Spleen (tissue), 7 donors: ENCODE measurements at regions not wholly inside any gene's neighbourhood (a gene's known extent, or its start where the extent isn't known, plus 50 kb on each side); places are given as distances from the start of the nearest gene placed in this dataset.

Experiments
- CTCF ChIP-seq, 11 experiments: fragments of 200-600 bp in 7 of 11; fragments of 450-650 bp in 4 of 11; sonication (generic) in 4 of 11; IDR thresholded peaks in 8 of 11; conservative IDR thresholded peaks in 3 of 11; 1 replicate in 7 of 11; 2 replicates in 4 of 11; pipeline versions ENCODE4 v1.4.0 to v1.8.0; 2016 to 2021; ENCODE audit warnings: antibody characterized with exemption in 11 of 11, inconsistent platforms in 4 of 11, mild to moderate bottlenecking in 1 of 11
- POLR2A ChIP-seq, 3 donors: fragments of 450-650 bp; IDR thresholded peaks; one replicate each; pipeline ENCODE4 v1.5.1; 2017; ENCODE audit warnings: antibody characterized with exemption in 3 of 3, mild to moderate bottlenecking in 1 of 3
- POLR2AphosphoS5 ChIP-seq, 3 donors: sonication (generic); formaldehyde crosslinking; IDR thresholded peaks; one replicate each; pipeline ENCODE4 v1.5.1; 2017; ENCODE audit warnings: antibody characterized with exemption in 3 of 3
- donor health status: DM: no; HTN: no; CAD: no; lungs with moderate emphysema.
- donor health status: DM: no; HTN: no; CAD: no.
- donor health status: DM: no; HTN: no; CAD: no.

GRCh38 chr5:28483327-28484025 is 1445.1 kb upstream of the CDH9 start:
- TF ChIP-seq POLR2A (IDR thresholded peaks at IDR 0.05) (no peak), CTCF (IDR thresholded peaks at IDR 0.05 in 8 of 11, conservative IDR thresholded peaks at IDR 0.05 in 3 of 11) (no peak), POLR2AphosphoS5 (IDR thresholded peaks at IDR 0.05) (no peak)
